ENCODE measurements at regions not wholly inside any gene's neighbourhood (a gene's known extent, or its start where the extent isn't known, plus 50 kb on each side); places are given as distances from the start of the nearest gene placed in this dataset.
"Not testable (repeated sequence)": the region's sequence is repeated elsewhere in the genome, so short reads cannot be mapped to it uniquely, and the experiment has no call there.

- DNase-seq = no peak
- Histone ChIP-seq H3K4me1 (no peaks in the 10 kb centered on the region), H3K36me3 (no peaks in the 10 kb centered on the region), H3K4me3 (no peak overlapping the region), H3K27ac (replicated peaks) (no peak overlapping the region), H3K27me3 (ENCODE audit: low read depth) (no peaks in the 10 kb centered on the region), H3K9me3 (replicated peaks) (no peaks in the 10 kb centered on the region)
- TF ChIP-seq CTCF (IDR thresholded peaks at IDR 0.05; ENCODE audit: borderline replicate concordance) = no peak
- intact Hi-C loops (cut with micrococcal nuclease) = no loop called here
Observed at GRCh38 chr4:81675791-81676393, 204.2 kb upstream of the RASGEF1B start.

- H3K27ac ChIP-seq (replicated peaks) = no peak overlapping the region
- intact Hi-C loops (cut with micrococcal nuclease) = no loop called here
- H3K27me3 ChIP-seq (ENCODE audit: low read depth) = no peaks in the 10 kb centered on the region
- H3K9me3 ChIP-seq (replicated peaks) = no peaks in the 10 kb centered on the region
- H3K4me3 ChIP-seq = no peak overlapping the region
- TF ChIP-seq CTCF (IDR thresholded peaks at IDR 0.05; ENCODE audit: borderline replicate concordance) = no peak
- DNase-seq = no peak
- no peaks in the 10 kb centered on the region for H3K36me3 ChIP-seq
- H3K4me1 ChIP-seq = no peaks in the 10 kb centered on the region
Observed at GRCh38 chr4:81673961-81674360, 202.3 kb upstream of the RASGEF1B start.

- H3K4me3 ChIP-seq; H3K36me3 ChIP-seq; H3K4me1 ChIP-seq; DNase-seq; intact Hi-C loops (cut with micrococcal nuclease); H3K27ac ChIP-seq (replicated peaks); H3K27me3 ChIP-seq (ENCODE audit: low read depth); H3K9me3 ChIP-seq (replicated peaks): not testable (repeated sequence)
Observed at GRCh38 chr4:81668328-81668727, 196.6 kb upstream of the RASGEF1B start.

- Histone ChIP-seq H3K27ac (replicated peaks) (no peak overlapping the region), H3K9me3 (replicated peaks) (no peaks in the 10 kb centered on the region), H3K4me3 (no peak overlapping the region), H3K4me1 (peaks cover 10% of the 10 kb centered on the region), H3K36me3 (no peaks in the 10 kb centered on the region), H3K27me3 (ENCODE audit: low read depth) (no peaks in the 10 kb centered on the region)
- DNase-seq = no peak
- TF ChIP-seq CTCF (IDR thresholded peaks at IDR 0.05; ENCODE audit: borderline replicate concordance) = no peak
- intact Hi-C loops (cut with micrococcal nuclease) = no loop called here
Observed at GRCh38 chr4:81667539-81667938, 195.8 kb upstream of the RASGEF1B start.

- H3K36me3 ChIP-seq = no peaks in the 10 kb centered on the region
- H3K27me3 ChIP-seq (ENCODE audit: low read depth) = no peaks in the 10 kb centered on the region
- DNase-seq = no peak
- no peaks in the 10 kb centered on the region for H3K9me3 ChIP-seq (replicated peaks)
- intact Hi-C loops (cut with micrococcal nuclease) = no loop called here
- H3K4me1 ChIP-seq = peaks cover 10% of the 10 kb centered on the region
- H3K27ac ChIP-seq (replicated peaks) = no peak overlapping the region
- H3K4me3 ChIP-seq = no peak overlapping the region
- no peak for TF ChIP-seq CTCF (IDR thresholded peaks at IDR 0.05; ENCODE audit: borderline replicate concordance)
Observed at GRCh38 chr4:81666491-81666890, 194.8 kb upstream of the RASGEF1B start.

GRCh38 chr4:81665649-81666048 is 193.9 kb upstream of the RASGEF1B start:
- H3K4me3 ChIP-seq = no peak overlapping the region
- H3K36me3 ChIP-seq = no peaks in the 10 kb centered on the region
- H3K27ac ChIP-seq (replicated peaks) = no peak overlapping the region
- H3K9me3 ChIP-seq (replicated peaks) = no peaks in the 10 kb centered on the region
- no peaks in the 10 kb centered on the region for H3K27me3 ChIP-seq (ENCODE audit: low read depth)
- no peak for TF ChIP-seq CTCF (IDR thresholded peaks at IDR 0.05; ENCODE audit: borderline replicate concordance)
- no peak for DNase-seq
- peaks cover 10% of the 10 kb centered on the region for H3K4me1 ChIP-seq
- intact Hi-C loops (cut with micrococcal nuclease) = no loop called here
